CD14-positive monocyte (primary cell): ENCODE measurements at regions not wholly inside any gene's neighbourhood (a gene's known extent, or its start where the extent isn't known, plus 50 kb on each side); places are given as distances from the start of the nearest gene placed in this dataset.

Experiments
- DNase-seq, 3 donors: peaks; one replicate each; pipeline ENCODE4 v3.0.0-alpha.2; 2011 to 2022
- H2AFZ ChIP-seq: 2 replicates; pipeline ENCODE4 v1.6.0; 2012; ENCODE audit warnings: mild to moderate bottlenecking, low read depth, low read length, inconsistent platforms; ENCODE audit not compliant: insufficient read depth, poor library complexity, severe bottlenecking
- H3K27ac ChIP-seq, 2 donors: 1 replicate in 1 of 2; 2 replicates in 1 of 2; pipeline ENCODE4 v1.5.1; 2012 to 2013; ENCODE audit warnings: low read length in 2 of 2, control low read depth in 1 of 2, inconsistent platforms in 1 of 2, low read depth in 1 of 2, mild to moderate bottlenecking in 1 of 2
- H3K27me3 ChIP-seq, 2 donors: one replicate each; pipeline versions ENCODE4 v1.6.0 to v1.6.1; 2011 to 2013; ENCODE audit warnings: low read length in 2 of 2; ENCODE audit not compliant: control insufficient read depth in 2 of 2, insufficient read depth in 2 of 2
- H3K36me3 ChIP-seq, 2 donors: replicated peaks in 1 of 2; 1 replicate in 1 of 2; 2 replicates in 1 of 2; pipeline versions ENCODE4 v1.5.1 to v1.6.1; 2012 to 2013; ENCODE audit warnings: low read length in 2 of 2, control low read depth in 1 of 2, inconsistent platforms in 1 of 2, mild to moderate bottlenecking in 1 of 2; ENCODE audit not compliant: insufficient read depth in 2 of 2, control insufficient read depth in 1 of 2
- H3K4me1 ChIP-seq, 2 donors: 1 replicate in 1 of 2; 2 replicates in 1 of 2; pipeline versions ENCODE4 v1.5.1 to v1.6.1; 2012 to 2013; ENCODE audit warnings: low read length in 2 of 2, control low read depth in 1 of 2, inconsistent platforms in 1 of 2, mild to moderate bottlenecking in 1 of 2, moderate library complexity in 1 of 2; ENCODE audit not compliant: insufficient read depth in 2 of 2, control insufficient read depth in 1 of 2
- H3K4me2 ChIP-seq: replicated peaks from 2 replicates; pipeline ENCODE3; 2012; ENCODE audit warnings: low read length, moderate library complexity, mild to moderate bottlenecking; ENCODE audit not compliant: poor library complexity, severe bottlenecking; ENCODE audit errors: extremely low read depth
- H3K4me3 ChIP-seq, 3 experiments: fragments of 200-600 bp in 1 of 3; sonication (generic) in 1 of 3; replicated peaks in 1 of 3; 1 replicate in 2 of 3; 2 replicates in 1 of 3; pipeline ENCODE4 v1.5.1; 2011 to 2013; ENCODE audit warnings: low read length in 3 of 3, mild to moderate bottlenecking in 3 of 3, control low read depth in 2 of 3, low read depth in 2 of 3, inconsistent platforms in 1 of 3, moderate library complexity in 1 of 3
- H3K79me2 ChIP-seq: 2 replicates; pipeline ENCODE4 v1.6.0; 2012; ENCODE audit warnings: mild to moderate bottlenecking, control low read depth, inconsistent platforms, low read length, moderate library complexity; ENCODE audit not compliant: insufficient read depth
- H3K9ac ChIP-seq: 2 replicates; pipeline ENCODE4 v1.6.0; 2017; ENCODE audit warnings: low read length, mild to moderate bottlenecking; ENCODE audit not compliant: insufficient read depth, poor library complexity, severe bottlenecking
- H3K9me3 ChIP-seq, 2 donors: replicated peaks in 1 of 2; 1 replicate in 1 of 2; 2 replicates in 1 of 2; pipeline versions ENCODE4 v1.5.1 to v1.6.1; 2012 to 2013; ENCODE audit warnings: low read length in 2 of 2, control low read depth in 1 of 2; ENCODE audit not compliant: control insufficient read depth in 1 of 2, insufficient read depth in 1 of 2
- H4K20me1 ChIP-seq: 2 replicates; pipeline ENCODE4 v1.6.0; 2012; ENCODE audit warnings: mild to moderate bottlenecking, low read length, control low read depth, moderate library complexity; ENCODE audit not compliant: insufficient read depth
- H3K27ac Mint-ChIP-seq, 7 donors: one replicate each; pipeline ENCODE4 v1.8.0; 2020; ENCODE audit warnings: mild to moderate bottlenecking in 7 of 7, mixed read lengths in 7 of 7, moderate library complexity in 6 of 7, inconsistent platforms in 2 of 7
- H3K27me3 Mint-ChIP-seq, 3 donors: one replicate each; pipeline ENCODE4 v1.8.0; 2021 to 2022; ENCODE audit warnings: low read depth in 3 of 3, mild to moderate bottlenecking in 3 of 3, mixed read lengths in 3 of 3, moderate library complexity in 3 of 3, inconsistent platforms in 1 of 3
- H3K36me3 Mint-ChIP-seq, 2 donors: one replicate each; pipeline ENCODE4 v1.8.0; 2020; ENCODE audit warnings: mixed read lengths in 2 of 2, inconsistent platforms in 1 of 2, mild to moderate bottlenecking in 1 of 2
- H3K4me1 Mint-ChIP-seq: one replicate; pipeline ENCODE4 v1.8.0; 2020; ENCODE audit warnings: mild to moderate bottlenecking, mixed read lengths
- H3K4me3 Mint-ChIP-seq, 2 donors: one replicate each; pipeline ENCODE4 v1.8.0; 2020; ENCODE audit warnings: mild to moderate bottlenecking in 2 of 2, mixed read lengths in 2 of 2, moderate library complexity in 1 of 2
- H3K9me3 Mint-ChIP-seq, 7 donors: one replicate each; pipeline ENCODE4 v1.8.0; 2020 to 2022; ENCODE audit warnings: mixed read lengths in 7 of 7, mild to moderate bottlenecking in 6 of 7, moderate library complexity in 6 of 7, inconsistent platforms in 2 of 7
- WGBS: methylation state at CpG from one replicate; pipeline ENCODE4 v1.1.5; 2013; ENCODE audit warnings: missing lambda C conversion rate; ENCODE audit not compliant: insufficient coverage; 5-methylcytosine and 5-hydroxymethylcytosine counted together
- intact Hi-C, 2 donors: fragments of 100-400 bp; cut with micrococcal nuclease; formaldehyde crosslinking; loops; one replicate each; pipeline versions ENCODE4 v1.15.0 to v1.15.1; 2023
- TF ChIP-seq, protein P1 (sequence below): fragments of 200-600 bp; IDR thresholded peaks from one replicate; pipeline ENCODE4 v1.8.0; 2022; ENCODE audit warnings: antibody characterized with exemption, mild to moderate bottlenecking

DNA sequence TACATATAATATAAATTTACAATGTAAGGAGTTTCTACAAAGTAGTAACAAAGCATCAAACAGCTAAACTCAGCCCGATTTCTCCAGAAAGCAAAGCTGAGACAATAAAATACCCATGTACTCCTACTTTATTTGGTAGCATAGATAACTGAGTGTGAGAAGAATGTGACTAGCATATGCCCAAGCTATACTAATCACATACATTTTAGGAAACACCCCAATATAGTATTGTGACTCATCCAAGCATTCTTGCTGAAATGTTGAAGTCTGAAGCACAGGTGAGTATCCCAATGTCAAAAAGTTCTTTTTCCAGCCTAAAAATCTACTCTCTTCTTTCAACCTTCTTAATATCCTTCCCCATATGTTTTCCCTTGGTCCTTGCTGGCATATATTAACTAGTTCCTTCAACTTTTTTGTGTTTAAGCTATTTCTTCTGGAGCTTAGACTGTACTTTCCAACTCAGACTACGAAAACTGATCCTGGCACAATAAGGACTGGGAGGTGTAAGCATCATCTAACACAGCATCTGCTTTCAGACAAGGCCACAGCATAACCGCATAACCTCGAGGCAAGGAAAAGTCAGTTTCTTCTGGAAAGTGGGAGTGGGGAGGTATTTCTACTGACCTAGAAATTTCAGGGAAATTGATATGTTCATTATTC, 163.0 kb upstream of the RNPC3 start:
- Histone ChIP-seq H3K4me1 (no peaks in the 10 kb centered on the region), H2AFZ (no peak overlapping the region), H3K9ac (no peak overlapping the region), H3K36me3 (no peaks in the 10 kb centered on the region), H4K20me1 (no peaks in the 10 kb centered on the region), H3K79me2 (no peaks in the 10 kb centered on the region), H3K9me3 (no peaks in the 10 kb centered on the region), H3K4me3 (no peak overlapping the region), H3K27ac (no peak overlapping the region), H3K4me2 (no peak overlapping the region), H3K27me3 (no peaks in the 10 kb centered on the region)
- DNase-seq, result no peak
- Mint-ChIP-seq H3K4me3 (no peak overlapping the region), H3K4me1 (no peaks in the 10 kb centered on the region), H3K27me3 (no peaks in the 10 kb centered on the region), H3K36me3 (no peaks in the 10 kb centered on the region), H3K27ac (no peak overlapping the region), H3K9me3 (peaks cover 0 to 3% (median 0%) of the 10 kb centered on the region in 7 donors)
- intact Hi-C loops, result no loop called here
- no CpG with 5 or more reads among the region's 4 CpGs for WGBS
- TF ChIP-seq, protein P1, sequence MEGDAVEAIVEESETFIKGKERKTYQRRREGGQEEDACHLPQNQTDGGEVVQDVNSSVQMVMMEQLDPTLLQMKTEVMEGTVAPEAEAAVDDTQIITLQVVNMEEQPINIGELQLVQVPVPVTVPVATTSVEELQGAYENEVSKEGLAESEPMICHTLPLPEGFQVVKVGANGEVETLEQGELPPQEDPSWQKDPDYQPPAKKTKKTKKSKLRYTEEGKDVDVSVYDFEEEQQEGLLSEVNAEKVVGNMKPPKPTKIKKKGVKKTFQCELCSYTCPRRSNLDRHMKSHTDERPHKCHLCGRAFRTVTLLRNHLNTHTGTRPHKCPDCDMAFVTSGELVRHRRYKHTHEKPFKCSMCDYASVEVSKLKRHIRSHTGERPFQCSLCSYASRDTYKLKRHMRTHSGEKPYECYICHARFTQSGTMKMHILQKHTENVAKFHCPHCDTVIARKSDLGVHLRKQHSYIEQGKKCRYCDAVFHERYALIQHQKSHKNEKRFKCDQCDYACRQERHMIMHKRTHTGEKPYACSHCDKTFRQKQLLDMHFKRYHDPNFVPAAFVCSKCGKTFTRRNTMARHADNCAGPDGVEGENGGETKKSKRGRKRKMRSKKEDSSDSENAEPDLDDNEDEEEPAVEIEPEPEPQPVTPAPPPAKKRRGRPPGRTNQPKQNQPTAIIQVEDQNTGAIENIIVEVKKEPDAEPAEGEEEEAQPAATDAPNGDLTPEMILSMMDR, result no peak

DNA sequence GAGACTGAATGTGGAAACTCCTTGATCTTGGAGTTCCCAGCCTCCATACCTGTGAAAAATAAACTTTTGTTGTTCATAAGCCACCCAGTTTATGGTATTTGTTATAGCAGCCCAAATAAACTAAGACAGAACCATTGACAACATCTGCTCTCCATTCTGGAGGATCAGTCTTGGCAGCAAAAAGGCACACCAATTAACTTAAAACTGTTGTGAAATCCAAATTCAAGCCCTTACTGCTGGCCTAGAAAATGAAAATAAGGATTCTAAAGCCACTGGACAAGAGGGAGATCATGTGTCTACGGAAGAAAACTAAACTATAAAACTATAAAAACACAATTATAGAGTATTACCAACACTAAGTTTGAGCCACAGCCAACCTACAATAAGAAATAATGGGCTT, 172.1 kb upstream of the RNPC3 start:
- Histone ChIP-seq H3K4me3 (no peak overlapping the region), H3K9me3 (no peaks in the 10 kb centered on the region), H3K4me1 (no peaks in the 10 kb centered on the region), H3K4me2 (no peak overlapping the region), H3K9ac (no peak overlapping the region), H3K27me3 (no peaks in the 10 kb centered on the region), H4K20me1 (no peaks in the 10 kb centered on the region), H3K27ac (no peak overlapping the region), H2AFZ (no peak overlapping the region), H3K36me3 (no peaks in the 10 kb centered on the region), H3K79me2 (no peaks in the 10 kb centered on the region)
- Mint-ChIP-seq H3K36me3 (no peaks in the 10 kb centered on the region), H3K27ac (no peak overlapping the region), H3K27me3 (no peaks in the 10 kb centered on the region), H3K4me3 (no peak overlapping the region), H3K9me3 (peaks cover 0 to 4% (median 0%) of the 10 kb centered on the region in 7 donors), H3K4me1 (no peaks in the 10 kb centered on the region)
- TF ChIP-seq, protein P1, result no peak
- no CpG with 5 or more reads among the region's 1 CpG for WGBS
- intact Hi-C loops, result no loop called here
- DNase-seq, result no peak
